B cell (primary cell): ENCODE measurements at regions not wholly inside any gene's neighbourhood (a gene's known extent, or its start where the extent isn't known, plus 50 kb on each side); places are given as distances from the start of the nearest gene placed in this dataset.

ENCODE experiments used
- ATAC-seq: fragments of 200-7000 bp; cut with Tn5 transposase; one replicate; pipeline ENCODE4 v1.10.0; 2021; ENCODE audit warnings: low read depth, mild to moderate bottlenecking, moderate number of reproducible peaks, moderate library complexity
- CTCF ChIA-PET: fragments of 350-600 bp; sonication (Branson Sonifier 250); formaldehyde crosslinking; loops from one replicate; lab custom pipeline; 2021; ENCODE audit warnings: antibody characterized with exemption, inconsistent platforms; lab: Charles Lee
- POLR2A ChIA-PET: fragments of 350-600 bp; sonication (Branson Sonifier 250); formaldehyde crosslinking; loops from one replicate; lab custom pipeline; 2021; ENCODE audit warnings: antibody characterized with exemption; lab: Charles Lee
- DNase-seq: peaks from one replicate; pipeline ENCODE4 v3.0.0; 2013
- H2AFZ ChIP-seq: 2 replicates; pipeline ENCODE4 v1.6.1; 2012; ENCODE audit warnings: mild to moderate bottlenecking, low read depth, low read length; ENCODE audit not compliant: insufficient read depth, poor library complexity, severe bottlenecking
- H3K27ac ChIP-seq, 2 donors: 1 replicate in 1 of 2; 2 replicates in 1 of 2; pipeline ENCODE4 v1.5.1; 2012 to 2013; ENCODE audit warnings: low read length in 2 of 2, mild to moderate bottlenecking in 2 of 2, moderate library complexity in 1 of 2
- H3K27me3 ChIP-seq, 4 experiments: fragments of 200-600 bp in 1 of 4; sonication (generic) in 1 of 4; replicated peaks in 1 of 4; 1 replicate in 2 of 4; 2 replicates in 2 of 4; pipeline versions ENCODE4 v1.6.1 to v1.7.0; 2013 to 2016; ENCODE audit warnings: low read length in 3 of 4, mild to moderate bottlenecking in 2 of 4, mixed read lengths in 1 of 4, moderate library complexity in 1 of 4; ENCODE audit not compliant: insufficient read depth in 4 of 4, control insufficient read depth in 3 of 4; ENCODE audit errors: control extremely low read depth in 1 of 4
- H3K36me3 ChIP-seq, 2 experiments: replicated peaks in 1 of 2; 1 replicate in 1 of 2; 2 replicates in 1 of 2; pipeline versions ENCODE4 v1.6.1 to v1.7.1; 2013; ENCODE audit warnings: low read length in 1 of 2; ENCODE audit not compliant: insufficient read depth in 2 of 2, control insufficient read depth in 1 of 2; ENCODE audit errors: control extremely low read depth in 1 of 2, extremely low read depth in 1 of 2
- H3K4me1 ChIP-seq, 2 donors: fragments of 200-600 bp in 1 of 2; sonication (generic) in 1 of 2; 1 replicate in 1 of 2; 2 replicates in 1 of 2; pipeline versions ENCODE4 v1.5.1 to v1.6.1; 2013 to 2017; ENCODE audit warnings: low read length in 2 of 2; ENCODE audit not compliant: control insufficient read depth in 2 of 2, insufficient read depth in 2 of 2
- H3K4me2 ChIP-seq: replicated peaks from 2 replicates; pipeline ENCODE3; 2012; ENCODE audit warnings: mild to moderate bottlenecking, low read depth, low read length; ENCODE audit not compliant: poor library complexity, severe bottlenecking
- H3K4me3 ChIP-seq, 5 experiments: fragments of 200-600 bp in 1 of 5; sonication (generic) in 1 of 5; 1 replicate in 3 of 5; 2 replicates in 2 of 5; pipeline versions ENCODE4 v1.5.1 to v1.7.0; 2011 to 2016; ENCODE audit warnings: low read length in 4 of 5, mild to moderate bottlenecking in 4 of 5, low read depth in 2 of 5, control low read depth in 1 of 5, moderate library complexity in 1 of 5; ENCODE audit not compliant: insufficient read depth in 1 of 5; ENCODE audit errors: control extremely low read depth in 1 of 5, extremely low read depth in 1 of 5
- H3K79me2 ChIP-seq: fragments of 200-600 bp; sonication (generic); one replicate; pipeline ENCODE4 v1.6.0; 2016; ENCODE audit warnings: low read length; ENCODE audit not compliant: control insufficient read depth, insufficient read depth
- H3K9ac ChIP-seq: fragments of 200-600 bp; sonication (generic); 2 replicates; pipeline ENCODE4 v1.6.1; 2017; ENCODE audit warnings: mild to moderate bottlenecking, low read length, moderate library complexity
- H3K9me3 ChIP-seq, 3 donors: one replicate each; pipeline versions ENCODE4 v1.6.1 to v1.7.1; 2013; ENCODE audit warnings: low read length in 2 of 3; ENCODE audit not compliant: control insufficient read depth in 2 of 3, insufficient read depth in 1 of 3; ENCODE audit errors: control extremely low read depth in 1 of 3
- H4K20me1 ChIP-seq: 2 replicates; pipeline ENCODE4 v1.6.0; 2012; ENCODE audit warnings: mild to moderate bottlenecking, low read length; ENCODE audit not compliant: insufficient read depth, control insufficient read depth, poor library complexity, severe bottlenecking
- H3K27ac Mint-ChIP-seq: one replicate; pipeline ENCODE4 v1.8.0; 2021; ENCODE audit warnings: mixed read lengths
- H3K27me3 Mint-ChIP-seq: one replicate; pipeline ENCODE4 v1.8.0; 2021; ENCODE audit warnings: mixed read lengths
- H3K4me1 Mint-ChIP-seq: one replicate; pipeline ENCODE4 v1.8.0; 2021; ENCODE audit warnings: mixed read lengths
- H3K4me3 Mint-ChIP-seq: one replicate; pipeline ENCODE4 v1.8.0; 2021; ENCODE audit warnings: mixed read lengths
- H3K9me3 Mint-ChIP-seq: one replicate; pipeline ENCODE4 v1.8.0; 2022; ENCODE audit warnings: mixed read lengths; ENCODE audit not compliant: insufficient read depth
- CTCF ChIP-seq: fragments of 200-600 bp; IDR thresholded peaks from one replicate; pipeline ENCODE4 v1.8.0; 2022; ENCODE audit warnings: antibody characterized with exemption, mild to moderate bottlenecking
- EZH2 ChIP-seq: IDR thresholded peaks from 2 replicates; pipeline ENCODE4 v1.6.1; 2012; ENCODE audit warnings: borderline replicate concordance, low read depth, mild to moderate bottlenecking, moderate library complexity, low read length; ENCODE audit not compliant: insufficient read depth, poor library complexity, severe bottlenecking
- WGBS: methylation state at CpG from one replicate; pipeline ENCODE4 v1.1.5; 2013; ENCODE audit warnings: missing lambda C conversion rate; ENCODE audit not compliant: insufficient coverage; 5-methylcytosine and 5-hydroxymethylcytosine counted together
- intact Hi-C: fragments of 100-400 bp; cut with micrococcal nuclease; formaldehyde crosslinking; loops from one replicate; pipeline ENCODE4 v1.10.0; 2022

DNA sequence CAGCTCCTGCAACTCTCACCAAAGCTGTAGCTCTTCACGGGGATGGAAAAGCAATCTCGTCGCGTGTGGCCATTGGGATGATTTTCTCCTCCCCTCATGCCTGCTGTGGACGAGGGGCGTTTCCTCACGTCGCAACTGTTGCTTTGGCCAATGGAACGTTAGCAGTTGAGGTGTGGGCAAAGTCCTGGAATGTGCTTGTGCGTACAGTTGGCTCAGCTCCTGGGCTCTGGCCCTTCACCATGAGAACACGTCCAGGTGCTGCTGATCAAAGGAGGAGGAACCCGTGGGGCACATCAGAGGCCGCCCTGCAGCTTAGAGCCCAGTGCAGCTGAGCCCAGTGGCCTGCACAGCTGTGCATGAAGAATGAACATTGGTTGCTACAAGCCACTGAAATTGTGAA, 186.1 kb downstream of the TJP1 start:
- Histone ChIP-seq H3K9me3 (peaks cover 0 to 11% (median 0%) of the 10 kb centered on the region in 3 donors), H3K79me2 (no peaks in the 10 kb centered on the region), H2AFZ (no peak overlapping the region), H3K4me2 (no peak overlapping the region), H3K9ac (no peak overlapping the region), H3K4me3 (no peak overlapping the region), H3K27ac (no peak overlapping the region), H4K20me1 (no peaks in the 10 kb centered on the region), H3K27me3 (no peaks in the 10 kb centered on the region), H3K36me3 (no peaks in the 10 kb centered on the region), H3K4me1 (no peaks in the 10 kb centered on the region)
- WGBS, result 92% methylated on average over 3 of the region's 13 CpGs
- H3K27ac Mint-ChIP-seq, result no peak overlapping the region
- no peaks in the 10 kb centered on the region for H3K9me3 Mint-ChIP-seq
- H3K4me3 Mint-ChIP-seq, result no peak overlapping the region
- CTCF ChIA-PET, result no interaction called here
- H3K4me1 Mint-ChIP-seq, result no peaks in the 10 kb centered on the region
- no peak for ATAC-seq
- H3K27me3 Mint-ChIP-seq, result no peaks in the 10 kb centered on the region
- intact Hi-C loops, result no loop called here
- POLR2A ChIA-PET, result no interaction called here
- no peak for DNase-seq
- TF ChIP-seq CTCF (no peak), EZH2 (no peak)

- Histone ChIP-seq H4K20me1 (no peaks in the 10 kb centered on the region), H3K27me3 (no peaks in the 10 kb centered on the region), H3K36me3 (no peaks in the 10 kb centered on the region), H3K9me3 (peaks cover 0 to 11% (median 0%) of the 10 kb centered on the region in 3 donors), H3K27ac (no peak overlapping the region), H3K4me1 (no peaks in the 10 kb centered on the region), H3K4me2 (no peak overlapping the region), H3K79me2 (no peaks in the 10 kb centered on the region), H3K4me3 (no peak overlapping the region), H3K9ac (no peak overlapping the region), H2AFZ (no peak overlapping the region)
- ATAC-seq, result no peak
- ChIA-PET POLR2A (no interaction called here), CTCF (no interaction called here)
- Mint-ChIP-seq H3K9me3 (peaks cover 3% of the 10 kb centered on the region), H3K4me3 (no peak overlapping the region), H3K27me3 (no peaks in the 10 kb centered on the region), H3K4me1 (no peaks in the 10 kb centered on the region), H3K27ac (no peak overlapping the region)
- DNase-seq, result no peak
- no peak for TF ChIP-seq CTCF
- intact Hi-C loops, result no loop called here
- WGBS, result 76% methylated on average over 7 of the region's 9 CpGs
Measured at GRCh38 chr15:29635513-29636098, 186.7 kb downstream of the TJP1 start.
